ENCODE measurements at regions not wholly inside any gene's neighbourhood (a gene's known extent, or its start where the extent isn't known, plus 50 kb on each side); places are given as distances from the start of the nearest gene placed in this dataset.

GRCh38 chr12:42815068-42815467 lies 225.5 kb upstream of the PRICKLE1 start:
- no peak for DNase-seq (ENCODE audit: low read depth)
- no peak for TF ChIP-seq CTCF (IDR thresholded peaks at IDR 0.05; ENCODE audit: insufficient read depth, low read depth, low read length)
- no peak overlapping the region for H3K4me3 ChIP-seq (ENCODE audit: low read depth, low read length)

- DNase-seq (ENCODE audit: low read depth) = no peak
- no peak overlapping the region for H3K4me3 ChIP-seq (ENCODE audit: low read depth, low read length)
- no peak for TF ChIP-seq CTCF (IDR thresholded peaks at IDR 0.05; ENCODE audit: insufficient read depth, low read depth, low read length)
Observed at GRCh38 chr12:42812871-42813270, 223.3 kb upstream of the PRICKLE1 start.

- no peak for TF ChIP-seq CTCF (IDR thresholded peaks at IDR 0.05; ENCODE audit: insufficient read depth, low read depth, low read length)
- DNase-seq (ENCODE audit: low read depth) = no peak
- no peak overlapping the region for H3K4me3 ChIP-seq (ENCODE audit: low read depth, low read length)
Observed at GRCh38 chr12:42812086-42812485, 222.5 kb upstream of the PRICKLE1 start.

- no peak overlapping the region for H3K4me3 ChIP-seq (ENCODE audit: low read depth, low read length)
- TF ChIP-seq CTCF (IDR thresholded peaks at IDR 0.05; ENCODE audit: insufficient read depth, low read depth, low read length) = no peak
- no peak for DNase-seq (ENCODE audit: low read depth)
Observed at GRCh38 chr12:42810006-42810405, 220.5 kb upstream of the PRICKLE1 start.

GRCh38 chr12:42809226-42809625 lies 219.7 kb upstream of the PRICKLE1 start:
- DNase-seq (ENCODE audit: low read depth) = peak; percentile 61
- no peak for TF ChIP-seq CTCF (IDR thresholded peaks at IDR 0.05; ENCODE audit: insufficient read depth, low read depth, low read length)
- H3K4me3 ChIP-seq (ENCODE audit: low read depth, low read length) = no peak overlapping the region

- no peak overlapping the region for H3K4me3 ChIP-seq (ENCODE audit: low read depth, low read length)
- no peak for TF ChIP-seq CTCF (IDR thresholded peaks at IDR 0.05; ENCODE audit: insufficient read depth, low read depth, low read length)
- DNase-seq (ENCODE audit: low read depth) = no peak
Observed at GRCh38 chr12:42807766-42808165, 218.2 kb upstream of the PRICKLE1 start.

GRCh38 chr12:42807251-42807650 lies 217.7 kb upstream of the PRICKLE1 start:
- H3K4me3 ChIP-seq (ENCODE audit: low read depth, low read length) = no peak overlapping the region
- no peak for DNase-seq (ENCODE audit: low read depth)
- no peak for TF ChIP-seq CTCF (IDR thresholded peaks at IDR 0.05; ENCODE audit: insufficient read depth, low read depth, low read length)

All from fibroblast of villous mesenchyme (primary cell).